Stimulated activated CD4-positive, alpha-beta T cell treated with anti-CD3 and anti-CD28 coated beads, Interleukin-1b, Interleukin-23, amount 100 ng/mL, for 1 hour (primary cell): ENCODE measurements at regions not wholly inside any gene's neighbourhood (a gene's known extent, or its start where the extent isn't known, plus 50 kb on each side); places are given as distances from the start of the nearest gene placed in this dataset.
"Not testable (repeated sequence)": the region's sequence is repeated elsewhere in the genome, so short reads cannot be mapped to it uniquely, and the experiment has no call there.

Source experiments
- DNase-seq, 2 donors: peaks; one replicate each; pipeline ENCODE4 v3.0.0-alpha.2; 2020; ENCODE audit warnings: low read depth in 2 of 2

GRCh38 chr3:16707260-16707659 lies 102.0 kb upstream of the DAZL start:
- no peak for DNase-seq

DNA sequence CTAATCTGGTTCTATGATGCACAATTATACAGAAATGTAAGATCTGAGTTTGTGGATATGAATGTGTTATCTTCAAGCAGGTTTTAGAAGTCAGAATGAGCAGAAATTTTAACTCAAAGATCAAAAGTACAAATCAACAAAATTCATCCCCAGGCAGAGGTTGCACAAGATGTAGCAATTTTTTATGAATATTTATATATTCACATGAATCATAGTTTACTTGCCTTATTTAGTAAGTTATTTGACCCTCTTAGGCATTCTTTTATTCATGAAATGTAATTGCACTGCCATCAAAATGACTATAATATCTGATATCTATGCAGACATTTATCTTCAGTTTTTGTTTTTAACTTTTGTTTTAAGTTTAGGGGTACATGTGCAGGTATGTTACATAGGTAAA lies 103.1 kb upstream of the DAZL start:
- no peak for DNase-seq

- not testable (repeated sequence) for DNase-seq
Observed at GRCh38 chr3:16711691-16712090, 106.5 kb upstream of the DAZL start.

- no peak for DNase-seq
Observed at GRCh38 chr3:16715281-16715680, 110.1 kb upstream of the DAZL start.

DNA sequence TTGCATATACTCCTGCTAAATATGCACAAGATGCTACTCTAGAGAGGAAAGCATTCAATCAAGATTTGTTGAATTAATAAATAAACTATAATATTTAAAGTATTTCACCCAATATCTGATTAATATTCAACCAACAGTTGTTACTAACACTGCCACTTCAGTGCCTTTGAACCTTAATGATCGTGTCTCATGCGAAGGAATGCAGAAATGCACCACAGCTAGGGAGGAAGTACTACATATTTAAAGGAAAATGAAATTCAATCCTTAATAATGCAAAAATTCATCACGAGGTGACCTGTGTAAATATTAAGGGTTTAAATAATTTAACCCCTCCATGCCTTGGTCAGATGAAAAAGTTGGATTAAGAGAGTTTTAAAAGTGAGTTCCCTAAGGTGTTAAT lies 114.2 kb upstream of the DAZL start:
- DNase-seq, result no peak

- DNase-seq, result no peak
Observed at GRCh38 chr3:16720367-16720940, 115.2 kb upstream of the DAZL start.

DNA sequence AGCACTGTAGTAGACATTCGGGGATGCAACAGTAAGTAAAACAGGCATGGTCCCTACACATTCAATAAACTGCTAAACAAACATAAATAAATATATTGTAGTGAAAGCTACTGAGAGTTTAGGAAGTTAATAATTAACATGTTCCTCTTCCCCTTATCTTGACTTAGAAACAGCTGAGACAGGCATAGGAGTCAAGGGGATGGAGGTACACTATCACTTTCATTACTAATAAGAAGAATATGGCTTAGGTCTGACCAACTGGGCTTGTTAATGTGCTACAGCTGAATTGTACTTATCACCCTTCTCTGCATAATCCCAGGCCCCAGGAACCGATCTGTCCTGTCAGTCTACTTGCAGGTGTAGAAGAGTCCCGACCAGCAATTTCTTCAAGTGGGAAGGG lies 116.3 kb upstream of the DAZL start:
- no peak for DNase-seq

GRCh38 chr3:16723978-16724377 lies 118.8 kb upstream of the DAZL start:
- no peak for DNase-seq

- no peak for DNase-seq
Observed at GRCh38 chr3:16724487-16724886, 119.3 kb upstream of the DAZL start.

DNA sequence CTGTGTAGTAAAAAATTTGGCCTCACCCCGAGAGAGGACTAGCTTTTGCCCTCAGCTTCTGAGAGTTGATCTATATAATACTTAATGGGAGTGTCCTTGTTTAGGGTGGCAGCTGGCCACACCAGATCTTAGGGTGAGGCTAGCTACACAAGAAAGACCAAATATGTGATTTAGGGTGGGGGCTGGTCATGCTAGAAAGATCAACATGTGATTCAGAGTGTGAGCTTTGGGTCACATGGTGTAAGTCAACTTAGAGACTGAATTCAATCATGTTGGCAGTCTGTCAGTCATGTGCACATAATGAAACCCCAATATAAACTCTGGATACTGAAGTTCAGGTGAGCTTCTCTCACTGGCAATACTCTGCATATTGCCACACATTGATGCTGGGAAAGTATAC lies 120.7 kb upstream of the DAZL start:
- DNase-seq, result no peak

DNA sequence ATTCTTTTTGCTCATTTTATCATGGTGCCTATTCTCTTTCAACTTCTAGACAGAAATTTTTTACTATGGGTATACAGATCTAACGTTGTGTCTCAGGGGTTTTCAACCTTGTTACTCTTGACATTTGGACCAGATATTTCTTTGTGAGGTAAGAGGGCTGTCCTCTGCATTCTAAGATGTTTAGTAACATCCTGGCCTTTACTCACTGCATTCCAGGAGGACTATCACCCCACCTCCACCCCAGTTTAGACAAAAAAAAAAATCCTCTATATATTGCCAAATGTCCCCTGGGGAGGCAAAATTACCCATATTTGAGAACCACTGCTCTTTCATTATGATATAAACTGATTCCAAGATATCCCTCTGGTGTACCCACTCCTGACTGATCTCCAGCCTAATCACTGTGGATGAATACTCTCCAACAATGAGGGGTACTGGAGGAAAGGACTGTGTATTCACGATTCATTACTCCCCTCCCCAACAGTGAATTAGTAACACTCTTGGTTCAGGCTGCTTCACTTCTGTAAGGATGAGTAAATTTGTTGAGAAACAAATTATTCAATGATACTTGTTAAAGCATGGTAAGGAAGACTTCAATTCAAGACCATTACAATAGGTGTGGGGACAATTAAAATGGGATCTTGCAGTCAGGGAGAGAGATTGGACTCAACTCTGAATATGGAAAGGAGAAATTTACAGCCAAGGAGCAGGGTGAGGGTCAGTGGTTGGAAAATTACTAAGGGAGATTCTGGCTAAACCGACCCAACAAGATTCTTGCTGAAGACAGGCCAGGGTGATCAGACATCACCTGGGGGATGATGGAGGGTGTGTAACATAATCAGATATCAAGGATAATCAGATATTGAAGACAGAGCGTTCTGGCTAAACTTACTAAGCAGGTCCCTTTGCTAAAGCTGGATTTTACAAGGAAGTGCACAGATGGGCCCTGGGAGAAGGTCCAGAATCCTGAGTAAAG lies 123.8 kb upstream of the DAZL start:
- no peak for DNase-seq

DNA sequence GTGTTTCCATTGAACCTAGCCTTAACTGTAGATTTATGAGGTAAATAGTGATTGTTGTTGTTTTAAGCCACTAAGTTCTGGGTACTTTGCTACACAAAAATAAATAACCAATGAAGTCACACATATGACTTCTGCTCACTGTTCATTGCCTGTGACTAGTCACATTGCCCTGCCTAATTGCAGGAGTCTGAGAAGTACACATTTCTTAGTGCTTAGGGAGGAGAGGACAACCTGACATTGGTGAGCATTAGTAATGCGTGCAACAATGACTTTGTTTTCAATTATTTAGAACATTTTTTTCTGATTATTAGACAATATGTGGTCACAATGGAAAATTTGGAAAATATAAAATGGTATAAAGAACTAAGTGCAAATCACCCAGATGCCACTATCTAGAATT lies 133.2 kb upstream of the DAZL start:
- DNase-seq, result no peak

DNA sequence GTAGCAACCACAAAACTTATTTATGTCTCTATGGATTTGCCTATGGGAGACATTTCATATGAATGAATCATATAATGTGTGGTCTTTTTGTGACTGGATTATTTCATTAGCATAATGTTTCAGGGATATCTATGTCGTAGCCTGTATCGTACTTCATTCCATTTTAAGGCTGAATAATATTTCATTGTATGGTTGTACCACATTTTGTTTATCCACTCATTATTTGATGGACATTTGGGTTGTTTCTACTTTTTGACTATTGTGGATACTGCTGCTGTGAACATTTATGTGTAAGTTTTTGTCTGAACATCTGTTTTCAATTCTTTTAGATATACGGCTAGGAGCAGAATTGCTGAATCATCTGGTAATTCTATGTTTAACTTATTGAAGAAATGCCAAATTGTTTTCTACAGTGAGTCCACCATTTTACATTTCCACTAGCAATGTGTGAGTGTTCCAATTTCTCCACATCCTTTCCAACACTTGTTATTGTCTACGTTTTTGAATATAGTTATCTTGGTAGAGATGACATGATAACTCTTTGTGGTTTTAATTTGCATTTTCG lies 134.4 kb upstream of the DAZL start:
- no peak for DNase-seq

DNA sequence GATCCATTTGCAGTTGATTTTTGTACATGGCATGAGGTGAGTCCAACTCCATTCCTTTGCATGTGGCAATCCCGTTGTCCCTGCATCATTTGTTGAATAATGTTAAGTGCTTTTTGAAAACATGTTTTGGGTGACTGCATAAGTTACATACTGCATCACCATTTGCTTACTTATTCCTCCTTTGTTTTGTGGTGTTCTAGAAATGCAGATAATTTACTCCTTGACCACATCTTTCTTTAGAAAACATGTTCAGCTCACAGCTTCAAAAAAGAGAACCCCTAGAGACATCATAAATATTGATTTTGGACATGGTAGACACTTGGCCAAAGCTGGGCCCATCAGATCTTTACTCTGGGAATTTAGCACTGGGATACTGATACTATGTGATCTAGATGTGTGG lies 135.3 kb upstream of the DAZL start:
- DNase-seq, result no peak

DNA sequence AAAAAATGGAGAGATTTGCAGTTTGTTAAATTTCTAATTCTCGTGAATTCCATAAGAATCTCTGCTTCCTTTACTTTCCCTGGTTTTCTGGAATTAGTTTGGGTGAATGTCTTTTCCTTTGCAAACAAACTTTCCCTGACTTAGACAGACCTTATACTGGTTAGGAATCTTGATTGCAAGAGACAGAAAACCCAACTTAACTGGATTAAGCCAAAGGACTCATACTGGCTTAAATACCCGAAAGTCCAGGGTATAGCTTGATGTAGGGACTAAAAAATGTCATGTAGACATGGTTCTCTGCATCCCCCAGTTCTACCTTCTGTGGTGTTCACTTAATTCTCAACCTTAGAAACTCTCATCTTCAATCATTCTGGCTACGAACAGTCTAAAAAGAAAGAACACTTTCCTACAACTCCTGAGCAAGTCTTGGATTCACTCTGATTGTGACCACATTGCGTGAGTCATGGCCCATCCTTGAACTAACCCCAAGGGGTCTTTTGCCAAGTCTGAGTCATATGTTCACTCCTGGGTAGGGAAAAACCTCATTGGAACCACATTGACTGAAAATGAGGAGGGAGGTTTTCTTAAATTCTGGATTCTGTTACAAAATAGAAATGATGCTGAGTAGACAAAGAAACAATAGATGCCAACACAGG lies 136.0 kb upstream of the DAZL start:
- no peak for DNase-seq

DNA sequence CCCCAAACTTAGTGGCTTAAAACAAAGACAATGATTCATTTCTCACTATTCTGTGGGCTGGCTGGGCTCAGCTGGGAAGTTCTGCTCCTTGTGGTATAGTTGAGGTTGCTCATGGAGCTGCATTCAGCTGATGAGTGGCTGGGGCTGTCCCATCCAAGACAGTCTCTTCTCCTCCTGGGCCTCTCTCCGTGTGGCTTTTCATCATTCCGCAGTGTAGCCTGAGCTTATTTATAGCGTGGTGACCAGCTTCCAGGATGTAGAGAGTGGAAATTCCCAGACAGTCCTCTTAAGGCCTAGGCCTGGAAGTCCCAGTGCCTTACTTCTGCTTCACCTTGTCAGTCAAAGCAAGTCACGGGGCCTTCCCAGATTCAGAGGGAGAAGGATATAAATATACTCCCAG lies 136.7 kb upstream of the DAZL start:
- DNase-seq, result no peak

GRCh38 chr3:16743276-16743675 lies 138.1 kb upstream of the DAZL start:
- no peak for DNase-seq

- DNase-seq, result no peak
Observed at GRCh38 chr3:16759227-16759903, 125.4 kb upstream of the PLCL2 start.

- no peak for DNase-seq
Observed at GRCh38 chr3:16761571-16761970, 123.2 kb upstream of the PLCL2 start.

- DNase-seq, result no peak
Observed at GRCh38 chr3:16765661-16766060, 119.1 kb upstream of the PLCL2 start.

DNA sequence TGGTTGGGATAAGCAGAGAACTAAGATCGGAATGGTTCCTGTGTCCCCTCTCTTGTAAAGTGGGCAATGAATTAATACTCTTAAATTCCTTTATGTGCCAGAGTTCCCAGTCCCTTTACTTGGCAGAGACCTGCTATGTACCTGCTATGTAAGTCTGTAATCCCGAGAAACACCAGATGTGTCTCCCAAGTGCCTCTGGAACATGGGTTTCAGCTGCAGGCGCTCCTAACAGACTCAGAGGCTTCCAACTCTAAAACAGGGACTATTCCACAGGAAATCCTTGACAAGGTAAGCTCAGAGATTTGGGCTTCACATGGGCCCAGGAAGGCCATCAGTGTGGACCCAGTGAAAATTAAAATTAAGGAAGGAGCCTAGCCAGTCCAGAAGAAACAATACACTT lies 117.7 kb upstream of the PLCL2 start:
- DNase-seq, result no peak

DNA sequence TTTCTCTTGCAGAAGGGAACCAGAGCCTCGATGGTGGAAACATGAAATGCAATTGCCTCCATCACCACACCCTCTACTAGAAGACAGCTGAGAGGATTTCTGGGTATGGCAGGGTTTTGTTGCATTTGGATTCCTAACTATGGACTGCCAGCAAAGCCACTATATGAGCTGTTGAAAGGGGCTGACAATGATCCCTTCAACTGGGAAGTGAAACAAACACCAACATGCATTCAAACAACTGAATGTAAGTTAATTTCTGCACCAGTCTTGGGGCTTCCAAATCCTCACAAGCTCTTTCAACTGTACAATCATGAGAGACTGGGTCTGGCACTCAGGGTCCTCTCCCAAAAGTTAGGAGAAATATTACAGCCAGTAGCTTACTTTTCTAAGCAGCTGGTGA lies 116.7 kb upstream of the PLCL2 start:
- no peak for DNase-seq
